HCT116 (cell line): ENCODE measurements at regions not wholly inside any gene's neighbourhood (a gene's known extent, or its start where the extent isn't known, plus 50 kb on each side); places are given as distances from the start of the nearest gene placed in this dataset.

Experiments used
- ATAC-seq: fragments of 200-7000 bp; cut with Tn5 transposase; 2 replicates; pipeline ENCODE4 v1.9.1; 2020; ENCODE audit warnings: mild to moderate bottlenecking, moderate library complexity
- BruUV-seq: library from RNA; stranded (reverse); fragments of 400-500 nt; replicated peaks from 2 replicates; lab custom pipeline; 2021; lab: Mats Ljungman, UMichigan
- CTCF ChIA-PET: fragments of 300-600 bp; sonication (Branson Sonifier 250); formaldehyde crosslinking; loops from one replicate; lab custom pipeline; 2021; ENCODE audit warnings: antibody characterized with exemption; lab: Charles Lee
- POLR2A ChIA-PET: fragments of 300-600, 350-600 bp; sonication (Branson Sonifier 250); formaldehyde crosslinking; loops from one replicate; lab custom pipeline; 2021; ENCODE audit warnings: antibody characterized with exemption; lab: Charles Lee
- RAD21 ChIA-PET, 2 experiments: fragments of 300-600 bp; sonication (Branson Sonifier 250); formaldehyde crosslinking; loops; one replicate each; lab custom pipeline; 2023; ENCODE audit warnings: low total read pairs in 2 of 2; ENCODE audit not compliant: uncharacterized antibody in 2 of 2, unreplicated experiment in 2 of 2, low non-redundant PET in 1 of 2; lab: Charles Lee
- DNase-seq: peaks from one replicate; pipeline ENCODE4 v3.0.0-alpha.2; 2010; ENCODE audit warnings: low read depth, low spot score
- H2AFZ ChIP-seq: fragments of 200-600 bp; shearing (Covaris generic), sonication (generic); 2 replicates; pipeline ENCODE4 v1.6.1; 2017; ENCODE audit warnings: low read depth, mixed run types, mixed read lengths, antibody characterized with exemption, low read length; ENCODE audit not compliant: poor library complexity, severe bottlenecking
- H3K27ac ChIP-seq: 2 replicates; pipeline ENCODE4 v1.5.1; 2012; ENCODE audit warnings: low read depth, low read length
- H3K27me3 ChIP-seq: fragments of 200-600 bp; sonication (generic); 2 replicates; pipeline ENCODE4 v1.6.1; 2016; ENCODE audit warnings: mixed run types, low read length, mixed read lengths; ENCODE audit not compliant: insufficient read depth
- H3K36me3 ChIP-seq, 2 experiments: fragments of 200-500 bp in 1 of 2; fragments of 200-600 bp in 1 of 2; sonication (Bioruptor generic) in 1 of 2; sonication (generic) in 1 of 2; 2 replicates each; pipeline versions ENCODE4 v1.5.1 to v1.6.1; 2014 to 2016; ENCODE audit warnings: low read length in 2 of 2, inconsistent platforms in 1 of 2, mixed read lengths in 1 of 2, mixed run types in 1 of 2; ENCODE audit not compliant: insufficient read depth in 2 of 2, control insufficient read depth in 1 of 2
- H3K4me1 ChIP-seq, 2 experiments: fragments of 200-600 bp in 1 of 2; sonication (generic) in 1 of 2; 2 replicates each; pipeline versions ENCODE4 v1.5.1 to v1.6.1; 2012 to 2017; ENCODE audit warnings: low read length in 2 of 2, inconsistent platforms in 1 of 2, mild to moderate bottlenecking in 1 of 2, mixed read lengths in 1 of 2, mixed run types in 1 of 2, moderate library complexity in 1 of 2; ENCODE audit not compliant: insufficient read depth in 2 of 2, control insufficient read depth in 1 of 2
- H3K4me2 ChIP-seq: fragments of 200-600 bp; sonication (generic); 2 replicates; pipeline ENCODE4 v1.6.1; 2017; ENCODE audit warnings: mixed run types, low read length, mixed read lengths
- H3K4me3 ChIP-seq, 2 experiments: fragments of 200-600 bp in 1 of 2; sonication (generic) in 1 of 2; replicated peaks in 1 of 2; 2 replicates each; pipeline ENCODE4 v1.5.1; 2011 to 2016; ENCODE audit warnings: low read length in 2 of 2, control low read depth in 1 of 2, low read depth in 1 of 2, mild to moderate bottlenecking in 1 of 2, mixed read lengths in 1 of 2, mixed run types in 1 of 2
- H3K79me2 ChIP-seq: fragments of 200-600 bp; sonication (generic); 2 replicates; pipeline ENCODE4 v1.6.1; 2017; ENCODE audit warnings: mild to moderate bottlenecking, mixed run types, low read length, moderate library complexity, mixed read lengths; ENCODE audit not compliant: insufficient read depth
- H3K9ac ChIP-seq: fragments of 200-600 bp; sonication (generic); 2 replicates; pipeline ENCODE4 v1.6.1; 2016; ENCODE audit warnings: low read length, mixed read lengths
- H3K9me2 ChIP-seq: fragments of 200-600 bp; sonication (generic), shearing (Covaris generic); 2 replicates; pipeline ENCODE4 v1.6.1; 2017; ENCODE audit warnings: mixed run types, mild to moderate bottlenecking, moderate library complexity; ENCODE audit not compliant: insufficient read depth
- H3K9me3 ChIP-seq, 2 experiments: fragments of 200-500 bp in 1 of 2; fragments of 200-600 bp in 1 of 2; sonication (Bioruptor generic) in 1 of 2; sonication (generic) in 1 of 2; 2 replicates each; pipeline ENCODE4 v1.6.1; 2014 to 2017; ENCODE audit warnings: low read length in 2 of 2, mixed read lengths in 2 of 2, inconsistent platforms in 1 of 2, low read depth in 1 of 2, mild to moderate bottlenecking in 1 of 2, mixed run types in 1 of 2, moderate library complexity in 1 of 2; ENCODE audit not compliant: control insufficient read depth in 1 of 2, insufficient read depth in 1 of 2
- H4K20me1 ChIP-seq: fragments of 200-600 bp; sonication (generic), shearing (Covaris generic); 2 replicates; pipeline ENCODE4 v1.6.1; 2017; ENCODE audit warnings: mixed run types, mild to moderate bottlenecking, moderate library complexity; ENCODE audit not compliant: insufficient read depth
- CEBPB ChIP-seq: IDR thresholded peaks from 2 replicates; pipeline ENCODE4 v1.6.1; 2012; ENCODE audit warnings: low read depth
- CTCF ChIP-seq, 3 experiments: fragments of 200-600 bp in 1 of 3; sonication (generic) in 1 of 3; IDR thresholded peaks in 2 of 3; conservative IDR thresholded peaks in 1 of 3; 2 replicates each; pipeline ENCODE4 v1.5.1; 2012 to 2017; ENCODE audit warnings: low read depth in 2 of 3, low read length in 2 of 3, antibody characterized with exemption in 1 of 3, borderline replicate concordance in 1 of 3, control low read depth in 1 of 3, mild to moderate bottlenecking in 1 of 3, mixed read lengths in 1 of 3, mixed run types in 1 of 3, moderate library complexity in 1 of 3; ENCODE audit not compliant: insufficient read depth in 1 of 3
- EGR1 ChIP-seq: IDR thresholded peaks from 2 replicates; pipeline ENCODE4 v1.6.1; 2012; ENCODE audit warnings: low read depth
- ELF1 ChIP-seq: IDR thresholded peaks from 2 replicates; pipeline ENCODE4 v1.6.1; 2012; ENCODE audit warnings: low read depth, borderline replicate concordance
- POLR2A ChIP-seq: IDR thresholded peaks from 2 replicates; pipeline ENCODE4 v1.7.0; 2011; ENCODE audit warnings: borderline replicate concordance; ENCODE audit not compliant: insufficient read depth, insufficient read length; ENCODE audit errors: extremely low read depth
- POLR2AphosphoS5 ChIP-seq: IDR thresholded peaks from 2 replicates; pipeline ENCODE4 v1.6.1; 2011; ENCODE audit warnings: mild to moderate bottlenecking, low read depth, low read length, moderate library complexity
- RAD21 ChIP-seq: IDR thresholded peaks from 2 replicates; pipeline ENCODE4 v1.6.1; 2012; ENCODE audit warnings: low read depth, mild to moderate bottlenecking
- REST ChIP-seq: IDR thresholded peaks from 2 replicates; pipeline ENCODE4 v1.6.1; 2012; ENCODE audit warnings: low read depth
- SIN3A ChIP-seq: IDR thresholded peaks from 2 replicates; pipeline ENCODE4 v1.6.1; 2012; ENCODE audit warnings: low read depth
- SP1 ChIP-seq: IDR thresholded peaks from 2 replicates; pipeline ENCODE4 v1.6.1; 2012; ENCODE audit warnings: low read depth
- YY1 ChIP-seq: IDR thresholded peaks from 2 replicates; pipeline ENCODE4 v1.6.1; 2011; ENCODE audit warnings: low read length, low read depth, moderate library complexity, mild to moderate bottlenecking; ENCODE audit not compliant: insufficient replicate concordance; ENCODE audit errors: extremely low read depth
- ZFX ChIP-seq: fragments of 450-650 bp; IDR thresholded peaks from 2 replicates; pipeline ENCODE4 v1.6.1; 2017
- intact Hi-C: fragments of 100-400 bp; cut with micrococcal nuclease; formaldehyde crosslinking; loops from 2 replicates; pipeline ENCODE4 v1.10.0; 2022

- Histone ChIP-seq H3K9me2 (no peaks in the 10 kb centered on the region), H3K4me3 (no peak overlapping the region), H4K20me1 (no peaks in the 10 kb centered on the region), H3K9ac (no peak overlapping the region), H3K4me2 (no peak overlapping the region)
- intact Hi-C loops, result no loop called here
- ChIA-PET RAD21 (interaction anchor here in 1 of 2 experiments (0.7 kb wide), 1 partner anchor 108 kb away, joined by 3 read pairs; the partner anchor contains the start of gene PYGB), CTCF (interaction anchor here (1.0 to 1.2 kb wide), 3 partner anchors 109 to 260 kb away, joined by 4 to 5 read pairs (median 4); partner anchors contain the start of gene PYGB)
- TF ChIP-seq EGR1, result no peak
- TF ChIP-seq CTCF (IDR thresholded peaks at IDR 0.05 in 2 of 3, conservative IDR thresholded peaks at IDR 0.05 in 1 of 3; ENCODE audit: borderline replicate concordance in 1 of 3, insufficient read depth in 1 of 3, low read depth in 2 of 3, low read length in 2 of 3), result peak; percentile 41 to 79 (median 52)
- TF ChIP-seq RAD21, result peak; percentile 47
- TF ChIP-seq, all 23 proteins: peak for 2
- ATAC-seq (peak; percentile 58), DNase-seq (peak; percentile 32)
- H3K27ac ChIP-seq, result no peak overlapping the region
- no peaks in the 10 kb centered on the region; the same call in 1 of the 2 replicates for H3K27me3 ChIP-seq
- peaks cover 16 to 23% of the 10 kb centered on the region in 2 experiments for H3K4me1 ChIP-seq
- POLR2A ChIA-PET, result no interaction called here
- H3K9me3 ChIP-seq, result no peaks in the 10 kb centered on the region
- H2AFZ ChIP-seq, result no peak overlapping the region
- H3K79me2 ChIP-seq, result no peaks in the 10 kb centered on the region
- BruUV-seq, result no TSS peak
- H3K36me3 ChIP-seq, result no peaks in the 10 kb centered on the region
These were observed 56.3 kb upstream of the ENTPD6 start for GRCh38 chr20:25139029-25139705.

- H3K27ac ChIP-seq, result no peak overlapping the region
- RAD21 ChIA-PET, result no interaction called here
- no peak for ATAC-seq
- CTCF ChIA-PET, result no interaction called here
- no peak for DNase-seq
- BruUV-seq, result no TSS peak
- no peaks in the 10 kb centered on the region; the same call in 1 of the 2 replicates for H3K27me3 ChIP-seq
- no peak overlapping the region for H2AFZ ChIP-seq
- no peak overlapping the region for H3K4me2 ChIP-seq
- no peak overlapping the region for H3K9ac ChIP-seq
- POLR2A ChIA-PET, result no interaction called here
- H3K36me3 ChIP-seq, result no peaks in the 10 kb centered on the region
- no peaks in the 10 kb centered on the region for H3K9me2 ChIP-seq
- no peaks in the 10 kb centered on the region for H3K9me3 ChIP-seq
- no peak overlapping the region for H3K4me3 ChIP-seq
- H3K79me2 ChIP-seq, result no peaks in the 10 kb centered on the region
- no peaks in the 10 kb centered on the region for H4K20me1 ChIP-seq
- H3K4me1 ChIP-seq, result peaks cover 16 to 23% of the 10 kb centered on the region in 2 experiments
- intact Hi-C loops, result no loop called here
- TF ChIP-seq YY1 (no peak), CEBPB (no peak), REST (no peak), POLR2A (no peak), ELF1 (no peak), POLR2AphosphoS5 (no peak), ZFX (no peak), SIN3A (no peak), SP1 (no peak)
These were observed 54.5 kb upstream of the ENTPD6 start for GRCh38 chr20:25140968-25141367.
